GM18508 (cell line): ENCODE measurements at regions not wholly inside any gene's neighbourhood (a gene's known extent, or its start where the extent isn't known, plus 50 kb on each side); places are given as distances from the start of the nearest gene placed in this dataset.
"Not testable (repeated sequence)": the region's sequence is repeated elsewhere in the genome, so short reads cannot be mapped to it uniquely, and the experiment has no call there.

Source experiments
- ATAC-seq: cut with Tn5 transposase; IDR thresholded peaks from one replicate; pipeline ENCODE4 v1.9.1; 2021; ENCODE audit warnings: moderate number of reproducible peaks; ENCODE audit not compliant: insufficient read depth, unreplicated experiment

- ATAC-seq = no peak
These were observed 99.3 kb upstream of the SOX11 start for GRCh38 chr2:5592916-5593315.

DNA sequence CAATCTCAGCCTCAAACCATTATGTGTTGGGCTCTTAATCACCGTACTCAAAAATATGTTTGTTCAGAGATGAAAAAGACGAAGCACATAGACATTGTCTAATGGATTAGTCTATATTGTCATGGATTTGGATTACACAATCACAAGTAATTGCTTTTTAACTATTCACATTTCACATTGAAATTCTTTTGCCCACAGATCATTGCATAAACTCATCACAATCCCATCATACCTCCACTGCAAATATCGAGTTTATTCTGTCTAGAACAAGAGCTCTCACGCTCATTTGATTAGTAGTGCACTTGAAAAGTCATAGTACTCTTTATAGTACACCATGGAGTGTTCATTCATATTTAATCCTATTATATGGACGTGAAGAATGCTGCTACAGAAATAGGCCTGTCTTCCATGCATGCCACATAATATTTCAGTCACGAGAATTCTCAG, 97.9 kb upstream of the SOX11 start:
- no peak for ATAC-seq

DNA sequence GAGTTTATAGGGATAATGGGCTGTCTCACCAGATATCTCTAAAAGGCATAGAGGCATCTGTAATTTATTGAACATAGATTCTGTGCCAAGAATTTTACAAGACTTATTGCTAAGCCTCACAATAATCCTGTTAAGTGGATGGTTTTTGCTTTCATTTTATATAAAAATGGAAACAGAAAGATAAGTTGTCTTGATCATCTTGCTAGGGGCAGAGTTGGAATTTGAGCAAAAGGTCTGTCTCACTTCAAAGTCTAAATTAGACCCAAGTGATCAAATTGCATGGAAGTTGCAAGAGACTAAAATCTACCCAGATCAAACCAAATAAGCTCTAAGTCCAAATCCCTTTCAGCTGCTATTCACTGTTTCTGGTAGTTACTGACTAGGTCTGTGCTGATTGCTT, 95.3 kb upstream of the SOX11 start:
- ATAC-seq = no peak

- ATAC-seq = no peak
These were observed 94.0 kb upstream of the SOX11 start for GRCh38 chr2:5598156-5598555.

GRCh38 chr2:5609201-5609600, 83.0 kb upstream of the SOX11 start:
- ATAC-seq = no peak

- ATAC-seq = no peak
These were observed 79.5 kb upstream of the SOX11 start for GRCh38 chr2:5612666-5613065.

- no peak for ATAC-seq
These were observed 76.2 kb upstream of the SOX11 start for GRCh38 chr2:5616019-5616418.

DNA sequence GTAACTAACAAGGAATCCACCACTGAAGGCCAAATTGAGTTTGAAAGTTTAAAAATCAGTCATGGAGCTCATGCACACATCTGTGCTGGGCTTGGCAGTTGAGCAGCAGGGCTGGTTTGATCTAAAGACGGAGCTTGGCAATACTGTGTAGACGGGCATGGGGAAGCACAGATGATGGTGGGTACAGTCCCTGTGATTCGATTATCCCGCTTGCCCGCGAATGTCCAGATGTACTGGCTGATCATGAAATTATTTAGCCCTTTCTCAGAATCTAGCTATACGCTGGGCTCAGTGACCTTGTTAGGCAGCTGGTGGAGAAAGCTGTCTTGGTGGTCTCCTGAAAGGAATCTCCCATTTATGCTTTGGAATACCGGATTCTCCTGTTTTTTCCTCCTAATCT, 74.8 kb upstream of the SOX11 start:
- no peak for ATAC-seq

- no peak for ATAC-seq
These were observed 74.4 kb upstream of the SOX11 start for GRCh38 chr2:5617796-5618195.

GRCh38 chr2:5618271-5618670, 73.9 kb upstream of the SOX11 start:
- ATAC-seq = no peak

DNA sequence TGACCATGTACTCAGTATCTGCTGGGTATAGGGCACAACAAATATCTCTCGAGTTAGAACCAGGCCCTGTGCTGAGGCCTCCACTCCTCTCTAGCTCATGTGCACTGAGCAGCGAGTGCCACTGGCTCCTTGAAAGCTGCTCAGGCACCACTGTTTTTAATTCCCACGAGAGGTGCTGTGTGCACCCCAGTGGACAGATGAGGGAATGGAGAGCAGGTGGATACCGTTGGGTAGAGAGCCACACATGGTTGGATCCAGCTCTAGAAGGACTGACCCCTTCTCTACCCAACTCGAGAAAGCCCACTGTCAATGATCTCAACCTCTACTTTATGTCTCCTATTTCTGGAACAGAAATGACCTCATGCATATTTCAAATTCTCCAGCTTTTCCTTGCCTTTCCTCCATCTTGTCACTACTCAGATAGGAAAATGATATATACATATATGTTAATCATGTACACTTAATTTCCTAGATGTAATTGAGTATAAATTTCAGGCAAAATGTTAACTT, 66.6 kb upstream of the SOX11 start:
- ATAC-seq = not testable (repeated sequence)

DNA sequence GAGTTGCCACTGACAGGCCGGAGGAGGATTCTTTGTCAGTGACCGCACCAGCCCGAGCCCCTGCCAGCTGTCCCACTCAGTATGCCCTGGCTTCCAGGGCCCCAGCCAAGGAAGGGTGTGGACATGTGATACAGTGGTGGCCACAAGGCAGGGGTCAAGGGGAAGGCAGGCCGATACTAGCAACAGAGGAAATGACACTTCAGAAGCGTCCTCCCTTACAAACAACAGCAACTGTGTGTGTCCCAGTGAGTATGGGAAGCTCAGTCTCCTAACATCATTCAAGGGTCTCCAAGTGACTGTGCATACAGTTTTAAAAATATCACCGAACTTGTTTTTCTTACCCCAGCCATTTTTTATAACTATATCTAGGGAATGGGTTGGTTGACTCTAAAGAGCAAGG, 63.7 kb upstream of the SOX11 start:
- ATAC-seq = not testable (repeated sequence)

DNA sequence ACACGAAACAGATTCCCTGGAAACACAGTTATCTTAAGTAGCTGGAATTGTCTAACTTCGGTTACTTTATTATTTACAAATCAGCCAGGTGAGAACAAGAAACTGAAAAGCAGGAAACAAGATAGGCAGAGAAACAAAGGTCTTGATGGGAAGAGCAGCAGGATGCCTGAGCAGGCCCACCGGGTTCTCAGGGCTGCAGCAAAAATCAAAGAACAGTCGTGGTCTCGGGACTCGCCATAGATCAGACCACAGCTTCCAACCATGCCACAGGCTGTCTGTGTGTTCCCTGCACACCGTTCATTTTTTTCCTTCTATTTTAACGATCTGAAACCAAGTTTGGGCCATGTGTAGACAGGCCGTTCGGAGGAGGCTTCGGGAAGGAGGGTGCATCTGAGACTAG, 62.7 kb upstream of the SOX11 start:
- not testable (repeated sequence) for ATAC-seq

GRCh38 chr2:5637051-5637450, 55.1 kb upstream of the SOX11 start:
- not testable (repeated sequence) for ATAC-seq
